CD14-positive monocyte (primary cell): ENCODE measurements at regions not wholly inside any gene's neighbourhood (a gene's known extent, or its start where the extent isn't known, plus 50 kb on each side); places are given as distances from the start of the nearest gene placed in this dataset.

Experiments
- DNase-seq, 3 donors: peaks; one replicate each; pipeline ENCODE4 v3.0.0-alpha.2; 2011 to 2022
- H2AFZ ChIP-seq: 2 replicates; pipeline ENCODE4 v1.6.0; 2012; ENCODE audit warnings: mild to moderate bottlenecking, low read depth, low read length, inconsistent platforms; ENCODE audit not compliant: insufficient read depth, poor library complexity, severe bottlenecking
- H3K27ac ChIP-seq, 2 donors: 1 replicate in 1 of 2; 2 replicates in 1 of 2; pipeline ENCODE4 v1.5.1; 2012 to 2013; ENCODE audit warnings: low read length in 2 of 2, control low read depth in 1 of 2, inconsistent platforms in 1 of 2, low read depth in 1 of 2, mild to moderate bottlenecking in 1 of 2
- H3K27me3 ChIP-seq, 2 donors: one replicate each; pipeline versions ENCODE4 v1.6.0 to v1.6.1; 2011 to 2013; ENCODE audit warnings: low read length in 2 of 2; ENCODE audit not compliant: control insufficient read depth in 2 of 2, insufficient read depth in 2 of 2
- H3K36me3 ChIP-seq, 2 donors: replicated peaks in 1 of 2; 1 replicate in 1 of 2; 2 replicates in 1 of 2; pipeline versions ENCODE4 v1.5.1 to v1.6.1; 2012 to 2013; ENCODE audit warnings: low read length in 2 of 2, control low read depth in 1 of 2, inconsistent platforms in 1 of 2, mild to moderate bottlenecking in 1 of 2; ENCODE audit not compliant: insufficient read depth in 2 of 2, control insufficient read depth in 1 of 2
- H3K4me1 ChIP-seq, 2 donors: 1 replicate in 1 of 2; 2 replicates in 1 of 2; pipeline versions ENCODE4 v1.5.1 to v1.6.1; 2012 to 2013; ENCODE audit warnings: low read length in 2 of 2, control low read depth in 1 of 2, inconsistent platforms in 1 of 2, mild to moderate bottlenecking in 1 of 2, moderate library complexity in 1 of 2; ENCODE audit not compliant: insufficient read depth in 2 of 2, control insufficient read depth in 1 of 2
- H3K4me2 ChIP-seq: replicated peaks from 2 replicates; pipeline ENCODE3; 2012; ENCODE audit warnings: low read length, moderate library complexity, mild to moderate bottlenecking; ENCODE audit not compliant: poor library complexity, severe bottlenecking; ENCODE audit errors: extremely low read depth
- H3K4me3 ChIP-seq, 3 experiments: fragments of 200-600 bp in 1 of 3; sonication (generic) in 1 of 3; replicated peaks in 1 of 3; 1 replicate in 2 of 3; 2 replicates in 1 of 3; pipeline ENCODE4 v1.5.1; 2011 to 2013; ENCODE audit warnings: low read length in 3 of 3, mild to moderate bottlenecking in 3 of 3, control low read depth in 2 of 3, low read depth in 2 of 3, inconsistent platforms in 1 of 3, moderate library complexity in 1 of 3
- H3K79me2 ChIP-seq: 2 replicates; pipeline ENCODE4 v1.6.0; 2012; ENCODE audit warnings: mild to moderate bottlenecking, control low read depth, inconsistent platforms, low read length, moderate library complexity; ENCODE audit not compliant: insufficient read depth
- H3K9ac ChIP-seq: 2 replicates; pipeline ENCODE4 v1.6.0; 2017; ENCODE audit warnings: low read length, mild to moderate bottlenecking; ENCODE audit not compliant: insufficient read depth, poor library complexity, severe bottlenecking
- H3K9me3 ChIP-seq, 2 donors: replicated peaks in 1 of 2; 1 replicate in 1 of 2; 2 replicates in 1 of 2; pipeline versions ENCODE4 v1.5.1 to v1.6.1; 2012 to 2013; ENCODE audit warnings: low read length in 2 of 2, control low read depth in 1 of 2; ENCODE audit not compliant: control insufficient read depth in 1 of 2, insufficient read depth in 1 of 2
- H4K20me1 ChIP-seq: 2 replicates; pipeline ENCODE4 v1.6.0; 2012; ENCODE audit warnings: mild to moderate bottlenecking, low read length, control low read depth, moderate library complexity; ENCODE audit not compliant: insufficient read depth
- H3K27ac Mint-ChIP-seq, 7 donors: one replicate each; pipeline ENCODE4 v1.8.0; 2020; ENCODE audit warnings: mild to moderate bottlenecking in 7 of 7, mixed read lengths in 7 of 7, moderate library complexity in 6 of 7, inconsistent platforms in 2 of 7
- H3K27me3 Mint-ChIP-seq, 3 donors: one replicate each; pipeline ENCODE4 v1.8.0; 2021 to 2022; ENCODE audit warnings: low read depth in 3 of 3, mild to moderate bottlenecking in 3 of 3, mixed read lengths in 3 of 3, moderate library complexity in 3 of 3, inconsistent platforms in 1 of 3
- H3K36me3 Mint-ChIP-seq, 2 donors: one replicate each; pipeline ENCODE4 v1.8.0; 2020; ENCODE audit warnings: mixed read lengths in 2 of 2, inconsistent platforms in 1 of 2, mild to moderate bottlenecking in 1 of 2
- H3K4me1 Mint-ChIP-seq: one replicate; pipeline ENCODE4 v1.8.0; 2020; ENCODE audit warnings: mild to moderate bottlenecking, mixed read lengths
- H3K4me3 Mint-ChIP-seq, 2 donors: one replicate each; pipeline ENCODE4 v1.8.0; 2020; ENCODE audit warnings: mild to moderate bottlenecking in 2 of 2, mixed read lengths in 2 of 2, moderate library complexity in 1 of 2
- H3K9me3 Mint-ChIP-seq, 7 donors: one replicate each; pipeline ENCODE4 v1.8.0; 2020 to 2022; ENCODE audit warnings: mixed read lengths in 7 of 7, mild to moderate bottlenecking in 6 of 7, moderate library complexity in 6 of 7, inconsistent platforms in 2 of 7
- CTCF ChIP-seq: fragments of 200-600 bp; IDR thresholded peaks from one replicate; pipeline ENCODE4 v1.8.0; 2022; ENCODE audit warnings: antibody characterized with exemption, mild to moderate bottlenecking
- WGBS: methylation state at CpG from one replicate; pipeline ENCODE4 v1.1.5; 2013; ENCODE audit warnings: missing lambda C conversion rate; ENCODE audit not compliant: insufficient coverage; 5-methylcytosine and 5-hydroxymethylcytosine counted together
- intact Hi-C, 2 donors: fragments of 100-400 bp; cut with micrococcal nuclease; formaldehyde crosslinking; loops; one replicate each; pipeline versions ENCODE4 v1.15.0 to v1.15.1; 2023

GRCh38 chr16:7271486-7271885, 61.2 kb upstream of the RBFOX1 start:
- intact Hi-C loops = no loop called here
- Histone ChIP-seq H3K4me1 (no peaks in the 10 kb centered on the region), H3K36me3 (no peaks in the 10 kb centered on the region), H3K9ac (no peak overlapping the region), H3K27me3 (no peaks in the 10 kb centered on the region), H3K27ac (no peak overlapping the region), H3K4me3 (no peak overlapping the region), H4K20me1 (no peaks in the 10 kb centered on the region), H2AFZ (no peak overlapping the region), H3K4me2 (no peak overlapping the region), H3K9me3 (no peaks in the 10 kb centered on the region), H3K79me2 (no peaks in the 10 kb centered on the region)
- no peak overlapping the region for H3K4me3 Mint-ChIP-seq
- peaks cover 0 to 3% (median 0%) of the 10 kb centered on the region in 3 donors for H3K27me3 Mint-ChIP-seq
- H3K36me3 Mint-ChIP-seq = no peaks in the 10 kb centered on the region
- H3K4me1 Mint-ChIP-seq = no peaks in the 10 kb centered on the region
- peaks cover 0 to 2% (median 0%) of the 10 kb centered on the region in 7 donors for H3K9me3 Mint-ChIP-seq
- H3K27ac Mint-ChIP-seq = no peak overlapping the region
- DNase-seq = no peak
- WGBS = 80% methylated on average over 1 of the region's 5 CpGs
- TF ChIP-seq CTCF = no peak

- Mint-ChIP-seq H3K27me3 (peaks cover 0 to 3% (median 0%) of the 10 kb centered on the region in 3 donors), H3K4me1 (no peaks in the 10 kb centered on the region), H3K9me3 (peaks cover 0 to 3% (median 0%) of the 10 kb centered on the region in 7 donors), H3K36me3 (no peaks in the 10 kb centered on the region), H3K4me3 (no peak overlapping the region), H3K27ac (no peak overlapping the region)
- no peak overlapping the region for H3K9ac ChIP-seq
- H3K9me3 ChIP-seq = no peaks in the 10 kb centered on the region
- H3K4me1 ChIP-seq = no peaks in the 10 kb centered on the region
- no peak overlapping the region for H2AFZ ChIP-seq
- no peak overlapping the region for H3K27ac ChIP-seq
- H3K4me2 ChIP-seq = no peak overlapping the region
- WGBS = no CpG with 5 or more reads among the region's 3 CpGs
- DNase-seq = no peak
- no peak overlapping the region for H3K4me3 ChIP-seq
- no peak for TF ChIP-seq CTCF
- H3K27me3 ChIP-seq = no peaks in the 10 kb centered on the region
- no peaks in the 10 kb centered on the region for H3K36me3 ChIP-seq
- H3K79me2 ChIP-seq = no peaks in the 10 kb centered on the region
- intact Hi-C loops = no loop called here
- H4K20me1 ChIP-seq = no peaks in the 10 kb centered on the region
Observed at GRCh38 chr16:7270823-7271222, 61.8 kb upstream of the RBFOX1 start.
